H54 (cell line): ENCODE measurements at regions not wholly inside any gene's neighbourhood (a gene's known extent, or its start where the extent isn't known, plus 50 kb on each side); places are given as distances from the start of the nearest gene placed in this dataset.

Experiments
- DNase-seq: peaks from one replicate; pipeline ENCODE4 v3.0.0; 2011; ENCODE audit warnings: low spot score, mixed read lengths; ENCODE audit not compliant: insufficient read length
- FAIRE-seq: peaks from 3 replicates; lab custom pipeline; 2011; peaks lifted over from hg19 to GRCh38; lab: Jason Lieb, UNC
- POLR2A ChIP-seq: IDR thresholded peaks from 2 replicates; pipeline ENCODE4 v1.6.1; 2011; ENCODE audit warnings: low read depth, mild to moderate bottlenecking, low read length

DNA sequence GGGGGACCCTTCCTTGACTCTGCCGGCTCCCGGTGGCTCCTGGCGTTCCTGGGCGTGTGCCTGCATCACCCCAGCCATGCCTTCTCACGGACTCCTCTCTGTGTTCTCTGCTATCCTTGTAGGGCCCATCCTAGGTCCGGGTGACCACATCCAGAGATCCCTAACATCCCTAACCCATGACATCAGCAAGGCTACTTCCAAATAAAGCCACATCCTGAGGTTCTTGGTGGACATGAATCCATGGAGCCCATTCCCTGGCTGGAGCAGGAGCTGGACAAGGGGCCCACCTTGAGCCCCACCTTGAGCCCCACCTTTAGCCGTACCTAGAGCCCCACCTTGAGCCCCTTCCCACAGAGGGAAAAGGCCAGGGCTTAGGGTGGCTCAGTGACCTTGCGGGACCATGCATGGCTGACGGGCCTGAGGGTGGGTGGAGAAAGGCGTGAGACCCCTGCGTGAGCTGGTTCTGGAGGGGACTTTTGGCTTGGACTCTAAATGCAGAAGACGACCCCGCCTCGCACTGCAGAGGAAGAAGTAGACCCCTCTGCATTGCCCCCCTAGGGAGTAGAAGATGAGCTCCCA is 58.5 kb upstream of the INPP5A start:
- DNase-seq (no peak), FAIRE-seq (no peak)
- TF ChIP-seq POLR2A = no peak

DNA sequence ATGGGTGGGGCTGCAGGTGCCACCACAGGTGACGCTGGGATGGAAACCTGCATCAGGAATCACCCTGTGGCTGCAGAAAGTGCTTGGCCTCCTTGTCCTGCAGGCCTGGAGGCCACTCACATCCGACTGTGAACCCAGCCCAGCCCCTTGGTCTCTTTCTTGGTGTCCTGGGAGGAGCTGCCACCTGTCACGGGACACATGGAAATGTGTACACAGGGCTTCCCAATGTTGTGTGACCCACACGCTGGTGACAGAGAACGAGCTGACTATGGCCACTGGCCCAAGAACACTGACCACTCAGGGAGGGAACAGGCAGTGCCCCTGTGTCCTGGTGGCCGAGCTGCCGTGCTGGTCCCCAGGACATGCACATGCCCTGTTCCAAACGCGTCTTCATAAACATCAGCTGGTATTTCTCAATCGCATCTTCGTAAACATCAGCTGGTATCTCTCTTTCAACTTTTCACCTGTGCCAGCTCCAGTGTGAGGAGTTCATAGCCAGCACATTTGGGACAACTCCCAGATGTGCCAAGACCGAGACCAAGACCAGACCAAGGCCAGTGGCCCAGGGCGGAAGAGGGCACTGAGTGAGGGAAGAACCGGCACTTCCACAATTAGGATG is 57.9 kb upstream of the INPP5A start:
- DNase-seq = no peak
- no peak for TF ChIP-seq POLR2A
- no peak for FAIRE-seq

- DNase-seq = no peak
- no peak for TF ChIP-seq POLR2A
- no peak for FAIRE-seq
Observed at GRCh38 chr10:132480356-132480755, 57.2 kb upstream of the INPP5A start.

GRCh38 chr10:132481690-132482089 is 55.9 kb upstream of the INPP5A start:
- DNase-seq = no peak

DNA sequence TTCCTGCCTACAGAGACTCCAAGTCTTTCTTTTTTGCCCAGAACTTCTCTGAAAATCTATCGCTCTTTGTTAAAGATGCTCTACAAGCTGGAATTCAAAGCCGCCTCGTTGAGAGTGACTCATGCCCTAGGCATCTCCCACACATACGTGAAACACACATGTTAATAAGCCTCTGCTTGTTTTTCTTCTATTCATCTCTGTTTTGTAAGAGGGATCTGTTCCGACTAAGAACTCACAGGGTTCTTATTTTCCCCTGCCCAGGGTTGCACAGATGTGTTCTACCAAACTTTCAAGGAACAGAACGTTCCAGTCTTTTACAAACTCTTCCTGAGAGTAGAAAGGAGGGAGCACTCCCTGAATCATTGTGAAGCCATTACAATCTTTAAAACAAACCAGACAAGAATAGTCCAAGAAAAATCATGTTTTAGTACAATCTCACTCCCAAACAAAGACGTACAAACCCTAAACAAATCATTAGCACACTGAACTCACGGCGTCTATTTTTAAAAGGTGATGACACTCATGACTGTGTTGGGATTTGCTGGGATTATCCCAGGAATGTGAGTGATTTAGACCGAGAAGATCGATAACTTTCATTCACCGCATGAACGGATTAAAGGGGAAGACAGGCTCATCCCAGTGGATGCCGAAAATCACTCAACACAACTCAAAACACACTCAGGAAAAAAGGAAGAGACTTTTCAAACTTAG is 55.3 kb upstream of the INPP5A start:
- TF ChIP-seq POLR2A = no peak
- DNase-seq = no peak
- FAIRE-seq = peak; percentile 65

More at GRCh38 chr10:132481690-132482089, 55.9 kb upstream of the INPP5A start:
- FAIRE-seq = no peak
- no peak for TF ChIP-seq POLR2A

DNA sequence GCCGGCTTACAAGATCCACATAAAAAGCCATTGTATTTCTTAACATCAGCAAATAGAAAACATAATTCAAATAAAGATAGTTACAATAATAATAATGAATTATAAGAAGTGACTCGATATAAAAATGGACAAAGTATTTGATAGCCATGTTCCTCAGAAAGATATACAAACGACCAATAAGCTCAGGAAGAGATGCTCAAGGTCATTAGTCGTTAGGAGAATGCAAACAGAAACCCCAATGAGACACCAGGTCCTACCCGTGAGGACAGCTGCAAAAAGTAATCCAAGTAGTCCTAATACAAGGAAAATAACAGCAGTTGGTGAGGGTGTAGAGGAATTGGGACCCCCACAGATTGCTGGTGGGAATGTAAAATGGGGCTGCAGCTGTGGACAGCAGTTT is 54.2 kb upstream of the INPP5A start:
- DNase-seq (no peak), FAIRE-seq (no peak)
- TF ChIP-seq POLR2A = no peak

DNA sequence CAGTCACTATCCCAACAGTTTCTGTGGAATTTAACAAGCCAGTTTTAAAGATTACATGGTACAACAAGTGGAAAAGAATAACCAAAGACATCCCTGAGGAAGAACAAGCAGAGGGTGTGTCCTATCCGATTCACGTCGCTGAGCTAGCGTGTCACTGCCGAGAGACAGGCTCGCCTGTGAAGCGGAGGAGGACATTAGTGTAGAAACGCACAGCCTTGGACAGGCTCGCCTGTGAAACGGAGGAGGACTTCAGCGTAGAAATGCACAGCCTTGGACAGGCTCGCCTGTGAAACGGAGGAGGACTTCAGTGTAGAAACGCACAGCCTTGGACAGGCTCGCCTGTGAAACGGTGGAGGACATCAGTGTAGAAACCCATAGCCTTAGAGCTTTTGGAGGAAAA is 52.7 kb upstream of the INPP5A start:
- FAIRE-seq (no peak), DNase-seq (no peak)
- TF ChIP-seq POLR2A = no peak

DNA sequence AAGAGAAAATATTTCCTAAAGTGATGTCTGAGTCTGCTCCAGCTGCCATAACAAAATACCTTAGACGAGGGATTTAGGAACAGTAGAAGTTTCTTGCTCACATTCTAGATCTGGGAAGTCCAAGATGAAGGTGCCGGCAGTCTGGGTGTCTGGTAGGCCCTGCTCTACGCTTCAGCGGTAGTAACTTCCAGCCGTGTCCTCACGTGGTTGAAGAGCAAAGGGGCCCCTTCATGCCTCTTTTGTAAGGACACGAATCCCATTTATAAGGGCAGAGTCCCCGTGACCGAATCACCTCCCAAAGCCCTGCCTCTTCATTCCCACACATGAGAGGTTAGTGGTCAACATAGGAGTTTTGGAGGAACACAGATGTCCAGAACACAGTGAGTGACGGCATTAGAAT is 52.2 kb upstream of the INPP5A start:
- no peak for DNase-seq
- TF ChIP-seq POLR2A = no peak
- FAIRE-seq = no peak

DNA sequence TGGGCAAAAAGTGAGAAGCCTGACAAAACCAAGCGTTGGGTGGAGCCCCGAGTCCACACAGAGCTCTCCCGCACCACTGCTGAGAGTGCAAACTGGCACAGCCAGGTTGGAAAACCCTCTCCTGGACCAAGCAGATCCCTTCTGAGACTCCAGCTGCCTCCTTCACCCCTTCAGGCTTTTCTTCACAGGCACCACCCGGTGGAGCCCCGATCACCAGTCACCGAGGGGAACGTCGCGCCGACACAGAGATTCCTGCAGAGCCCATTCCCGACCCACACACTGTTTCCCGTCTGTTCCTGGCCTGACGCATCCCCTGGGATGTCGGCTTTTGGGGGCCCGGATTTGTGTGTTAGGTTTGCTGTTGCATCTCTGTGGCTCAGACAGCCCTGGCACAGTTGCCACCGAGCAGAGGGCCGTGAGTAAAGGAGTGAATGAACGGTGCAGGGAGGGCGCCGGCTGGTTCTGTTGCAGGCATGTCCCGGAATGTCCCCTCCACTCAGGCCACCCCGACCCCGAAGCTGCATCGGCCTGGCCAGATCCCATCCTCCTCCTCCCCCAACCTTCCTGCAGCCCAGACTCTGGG is 51.0 kb upstream of the INPP5A start:
- no peak for TF ChIP-seq POLR2A
- DNase-seq = no peak
- FAIRE-seq = no peak

DNA sequence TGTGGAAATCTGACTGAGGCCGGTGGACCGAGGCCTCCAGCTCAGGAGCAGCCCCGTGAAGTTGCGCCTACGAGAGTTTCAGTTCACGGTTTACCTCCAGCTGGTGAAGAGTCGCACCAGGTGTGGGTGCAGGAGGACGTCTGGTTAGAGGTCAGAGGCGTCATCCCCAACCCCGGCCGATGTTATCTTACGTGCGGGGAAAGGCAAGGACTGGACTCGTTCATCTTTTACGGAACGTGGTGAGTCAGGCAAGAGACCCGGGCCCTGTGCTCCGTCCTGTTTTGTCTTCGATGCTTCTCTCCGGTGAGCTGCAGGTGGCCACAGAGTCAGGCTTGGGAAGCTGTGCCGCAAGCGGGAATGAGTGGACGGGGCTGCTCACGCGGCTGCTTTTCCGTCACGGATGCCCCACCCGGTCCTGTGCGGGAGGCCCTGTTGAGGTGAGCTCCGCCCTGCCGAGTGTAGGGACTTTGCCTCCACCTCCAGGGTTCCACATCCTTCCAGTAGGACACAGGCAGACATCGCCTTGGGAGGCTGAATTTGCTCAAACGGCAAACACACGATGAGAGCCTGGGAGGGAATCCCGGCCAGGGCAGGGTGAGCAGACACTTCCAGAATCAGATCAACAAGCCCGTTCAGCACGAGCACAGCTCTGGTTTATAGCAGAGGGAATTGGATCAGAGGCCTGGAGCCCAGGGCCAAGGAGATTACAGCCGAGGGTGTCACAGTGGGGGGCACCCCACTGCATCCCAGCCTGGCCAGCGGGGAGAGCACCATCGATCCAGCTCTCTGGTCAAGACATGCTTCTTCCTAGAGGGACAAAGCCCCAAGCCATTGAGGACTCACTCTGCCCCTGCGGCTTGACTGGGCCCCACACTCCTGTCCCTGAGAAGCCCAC is 50.1 kb upstream of the INPP5A start:
- no peak for FAIRE-seq
- no peak for DNase-seq
- no peak for TF ChIP-seq POLR2A
